ENCODE measurements at regions not wholly inside any gene's neighbourhood (a gene's known extent, or its start where the extent isn't known, plus 50 kb on each side); places are given as distances from the start of the nearest gene placed in this dataset.
"Not testable (repeated sequence)": the region's sequence is repeated elsewhere in the genome, so short reads cannot be mapped to it uniquely, and the experiment has no call there.

GRCh38 chr6:156451088-156451487 is 326.1 kb upstream of the ARID1B start:
- no peak for DNase-seq (ENCODE audit: low spot score)

- no peak for DNase-seq (ENCODE audit: low spot score)
Measured at GRCh38 chr6:156450421-156450820, 326.8 kb upstream of the ARID1B start.

- DNase-seq (ENCODE audit: low spot score): no peak
Measured at GRCh38 chr6:156449569-156449968, 327.6 kb upstream of the ARID1B start.

GRCh38 chr6:156449128-156449527 is 328.1 kb upstream of the ARID1B start:
- DNase-seq (ENCODE audit: low spot score): no peak

GRCh38 chr6:156448579-156448978 is 328.6 kb upstream of the ARID1B start:
- DNase-seq (ENCODE audit: low spot score): no peak

- DNase-seq (ENCODE audit: low spot score): no peak
Measured at GRCh38 chr6:156440688-156441087, 336.5 kb upstream of the ARID1B start.

- no peak for DNase-seq (ENCODE audit: low spot score)
Measured at GRCh38 chr6:156438350-156438923, 338.7 kb upstream of the ARID1B start.

GRCh38 chr6:156437121-156437879 is 339.9 kb upstream of the ARID1B start:
- DNase-seq (ENCODE audit: low spot score): no peak

GRCh38 chr6:156434795-156435190 is 342.4 kb upstream of the ARID1B start:
- no peak for DNase-seq (ENCODE audit: low spot score)

- DNase-seq (ENCODE audit: low spot score): no peak
Measured at GRCh38 chr6:156434049-156434794, 343.0 kb upstream of the ARID1B start.

GRCh38 chr6:156432543-156432942 is 344.6 kb upstream of the ARID1B start:
- no peak for DNase-seq (ENCODE audit: low spot score)

GRCh38 chr6:156430386-156430785 is 346.8 kb upstream of the ARID1B start:
- DNase-seq (ENCODE audit: low spot score): no peak

GRCh38 chr6:156427345-156427744 is 349.8 kb upstream of the ARID1B start:
- no peak for DNase-seq (ENCODE audit: low spot score)

- no peak for DNase-seq (ENCODE audit: low spot score)
Measured at GRCh38 chr6:156425359-156426020, 351.7 kb upstream of the ARID1B start.

- DNase-seq (ENCODE audit: low spot score): no peak
Measured at GRCh38 chr6:156423829-156424228, 353.3 kb upstream of the ARID1B start.

GRCh38 chr6:156423075-156423474 is 354.1 kb upstream of the ARID1B start:
- no peak for DNase-seq (ENCODE audit: low spot score)

GRCh38 chr6:156421933-156422332 is 355.2 kb upstream of the ARID1B start:
- no peak for DNase-seq (ENCODE audit: low spot score)

- DNase-seq (ENCODE audit: low spot score): not testable (repeated sequence)
Measured at GRCh38 chr6:156421301-156421700, 355.9 kb upstream of the ARID1B start.

GRCh38 chr6:156420172-156420993 is 356.8 kb upstream of the ARID1B start:
- no peak for DNase-seq (ENCODE audit: low spot score)

GRCh38 chr6:156419594-156419993 is 357.6 kb upstream of the ARID1B start:
- DNase-seq (ENCODE audit: low spot score): no peak

GRCh38 chr6:156418253-156418652 is 358.9 kb upstream of the ARID1B start:
- no peak for DNase-seq (ENCODE audit: low spot score)

- no peak for DNase-seq (ENCODE audit: low spot score)
Measured at GRCh38 chr6:156416391-156416790, 360.8 kb upstream of the ARID1B start.
